ENCODE measurements at regions not wholly inside any gene's neighbourhood (a gene's known extent, or its start where the extent isn't known, plus 50 kb on each side); places are given as distances from the start of the nearest gene placed in this dataset.

- DNase-seq (ENCODE audit: low read depth) = no peak
Observed at GRCh38 chr22:48591286-48592065, 1236.2 kb downstream of the BRD1 start.

- DNase-seq (ENCODE audit: low read depth) = no peak
Observed at GRCh38 chr22:48589901-48590300, 1237.8 kb downstream of the BRD1 start.

- no peak for DNase-seq (ENCODE audit: low read depth)
Observed at GRCh38 chr22:48588878-48589450, 1238.7 kb downstream of the BRD1 start.

GRCh38 chr22:48588151-48588877 lies 1239.4 kb downstream of the BRD1 start:
- no peak for DNase-seq (ENCODE audit: low read depth)

GRCh38 chr22:48587236-48587865 lies 1240.3 kb downstream of the BRD1 start:
- no peak for DNase-seq (ENCODE audit: low read depth)

GRCh38 chr22:48586799-48587185 lies 1240.9 kb downstream of the BRD1 start:
- no peak for DNase-seq (ENCODE audit: low read depth)

GRCh38 chr22:48585916-48586798 lies 1241.5 kb downstream of the BRD1 start:
- no peak for DNase-seq (ENCODE audit: low read depth)

GRCh38 chr22:48584170-48584569 lies 1243.5 kb downstream of the BRD1 start:
- no peak for DNase-seq (ENCODE audit: low read depth)

GRCh38 chr22:48581796-48582469 lies 1245.7 kb downstream of the BRD1 start:
- DNase-seq (ENCODE audit: low read depth) = no peak

GRCh38 chr22:48581205-48581766 lies 1246.4 kb downstream of the BRD1 start:
- no peak for DNase-seq (ENCODE audit: low read depth)

- DNase-seq (ENCODE audit: low read depth) = no peak
Observed at GRCh38 chr22:48580481-48580970, 1247.1 kb downstream of the BRD1 start.

GRCh38 chr22:48579928-48580309 lies 1247.8 kb downstream of the BRD1 start:
- no peak for DNase-seq (ENCODE audit: low read depth)

- no peak for DNase-seq (ENCODE audit: low read depth)
Observed at GRCh38 chr22:48579043-48579927, 1248.4 kb downstream of the BRD1 start.

GRCh38 chr22:48578138-48579042 lies 1249.3 kb downstream of the BRD1 start:
- no peak for DNase-seq (ENCODE audit: low read depth)

GRCh38 chr22:48577691-48578090 lies 1250.0 kb downstream of the BRD1 start:
- no peak for DNase-seq (ENCODE audit: low read depth)

- DNase-seq (ENCODE audit: low read depth) = no peak
Observed at GRCh38 chr22:48577014-48577690, 1250.5 kb downstream of the BRD1 start.

GRCh38 chr22:48576333-48577013 lies 1251.2 kb downstream of the BRD1 start:
- DNase-seq (ENCODE audit: low read depth) = no peak
